ENCODE measurements at regions not wholly inside any gene's neighbourhood (a gene's known extent, or its start where the extent isn't known, plus 50 kb on each side); places are given as distances from the start of the nearest gene placed in this dataset.
"Not testable (repeated sequence)": the region's sequence is repeated elsewhere in the genome, so short reads cannot be mapped to it uniquely, and the experiment has no call there.

- DNase-seq, result not testable (repeated sequence)
Observed at GRCh38 chr1:149635290-149635899, 51.7 kb downstream of the PPIAL4C start.

- peak; percentile 73 for DNase-seq
Observed at GRCh38 chr1:149636286-149637122, 52.9 kb downstream of the PPIAL4C start.

- DNase-seq, result not testable (repeated sequence)
Observed at GRCh38 chr1:149638481-149638880, 54.8 kb downstream of the PPIAL4C start.

GRCh38 chr1:149638901-149639658, 55.4 kb downstream of the PPIAL4C start:
- not testable (repeated sequence) for DNase-seq

GRCh38 chr1:149641179-149641578, 57.5 kb downstream of the PPIAL4C start:
- DNase-seq, result not testable (repeated sequence)

GRCh38 chr1:149644818-149645217, 61.2 kb downstream of the PPIAL4C start:
- DNase-seq, result not testable (repeated sequence)

GRCh38 chr1:149646360-149647017, 62.8 kb downstream of the PPIAL4C start:
- not testable (repeated sequence) for DNase-seq

- not testable (repeated sequence) for DNase-seq
Observed at GRCh38 chr1:149647018-149647373, 63.3 kb downstream of the PPIAL4C start.

- not testable (repeated sequence) for DNase-seq
Observed at GRCh38 chr1:149657750-149658149, 74.1 kb downstream of the PPIAL4C start.

GRCh38 chr1:149658175-149658574, 74.5 kb downstream of the PPIAL4C start:
- DNase-seq, result not testable (repeated sequence)

- DNase-seq, result not testable (repeated sequence)
Observed at GRCh38 chr1:149664624-149665023, 81.0 kb downstream of the PPIAL4C start.

GRCh38 chr1:149665033-149665432, 81.4 kb downstream of the PPIAL4C start:
- DNase-seq, result not testable (repeated sequence)

GRCh38 chr1:149665528-149665927, 81.9 kb downstream of the PPIAL4C start:
- DNase-seq, result not testable (repeated sequence)

GRCh38 chr1:149673231-149673909, 89.7 kb downstream of the PPIAL4C start:
- not testable (repeated sequence) for DNase-seq

GRCh38 chr1:149674921-149675320, 91.3 kb downstream of the PPIAL4C start:
- not testable (repeated sequence) for DNase-seq

- not testable (repeated sequence) for DNase-seq
Observed at GRCh38 chr1:149677359-149677758, 93.7 kb downstream of the PPIAL4C start.

- DNase-seq, result not testable (repeated sequence)
Observed at GRCh38 chr1:149686593-149687238, 95.8 kb upstream of the FCGR1A start.

GRCh38 chr1:149691399-149691798, 91.1 kb upstream of the FCGR1A start:
- DNase-seq, result not testable (repeated sequence)

GRCh38 chr1:149692804-149693539, 89.5 kb upstream of the FCGR1A start:
- not testable (repeated sequence) for DNase-seq

- not testable (repeated sequence) for DNase-seq
Observed at GRCh38 chr1:149695066-149695465, 87.4 kb upstream of the FCGR1A start.

- DNase-seq, result not testable (repeated sequence)
Observed at GRCh38 chr1:149700220-149700619, 82.3 kb upstream of the FCGR1A start.
